Adrenal gland (tissue), 5 donors: ENCODE measurements at regions not wholly inside any gene's neighbourhood (a gene's known extent, or its start where the extent isn't known, plus 50 kb on each side); places are given as distances from the start of the nearest gene placed in this dataset.

Experiments
- CTCF ChIP-seq, 6 experiments: fragments of 450-650 bp in 4 of 6; fragments of 200-600 bp in 2 of 6; sonication (generic) in 1 of 6; IDR thresholded peaks; 1 replicate in 5 of 6; 2 replicates in 1 of 6; pipeline versions ENCODE4 v1.5.1 to v1.8.0; 2016 to 2021; ENCODE audit warnings: antibody characterized with exemption in 6 of 6, mild to moderate bottlenecking in 2 of 6, moderate library complexity in 1 of 6
- POLR2A ChIP-seq, 2 donors: fragments of 450-650 bp; IDR thresholded peaks; one replicate each; pipeline ENCODE4 v1.6.1; 2017; ENCODE audit warnings: antibody characterized with exemption in 2 of 2, mild to moderate bottlenecking in 2 of 2, moderate library complexity in 1 of 2
- donor health status: DM: no; HTN: no; CAD: no.

- no peak for TF ChIP-seq POLR2A (IDR thresholded peaks at IDR 0.05)
- TF ChIP-seq CTCF (IDR thresholded peaks at IDR 0.05), result no peak
Measured at GRCh38 chr2:173521450-173522192, 166.9 kb downstream of the CDCA7 start.
